ENCODE measurements at regions not wholly inside any gene's neighbourhood (a gene's known extent, or its start where the extent isn't known, plus 50 kb on each side); places are given as distances from the start of the nearest gene placed in this dataset.

- H3K27me3 ChIP-seq (replicated peaks; ENCODE audit: control insufficient read depth, insufficient read depth, low read length), result no peaks in the 10 kb centered on the region
- H3K36me3 ChIP-seq (ENCODE audit: control insufficient read depth, insufficient read depth, low read length, severe bottlenecking), result no peaks in the 10 kb centered on the region
- no peak for DNase-seq (ENCODE audit: low read depth)
- no peak overlapping the region for H3K4me3 ChIP-seq (ENCODE audit: low read length)
- H3K9me3 ChIP-seq (ENCODE audit: control insufficient read depth, low read length), result no peaks in the 10 kb centered on the region
- no peaks in the 10 kb centered on the region for H3K4me1 ChIP-seq (ENCODE audit: control insufficient read depth, insufficient read depth, low read length)
- H3K9ac ChIP-seq (ENCODE audit: low read length), result no peak overlapping the region
These were observed 219.0 kb upstream of the ONECUT1 start for GRCh38 chr15:53009093-53009492.

GRCh38 chr15:53000409-53000808, 210.3 kb upstream of the ONECUT1 start:
- Histone ChIP-seq H3K36me3 (ENCODE audit: control insufficient read depth, insufficient read depth, low read length, severe bottlenecking) (no peaks in the 10 kb centered on the region), H3K9ac (ENCODE audit: low read length) (no peak overlapping the region), H3K4me1 (ENCODE audit: control insufficient read depth, insufficient read depth, low read length) (no peaks in the 10 kb centered on the region), H3K9me3 (ENCODE audit: control insufficient read depth, low read length) (no peaks in the 10 kb centered on the region), H3K4me3 (ENCODE audit: low read length) (no peak overlapping the region), H3K27me3 (replicated peaks; ENCODE audit: control insufficient read depth, insufficient read depth, low read length) (no peaks in the 10 kb centered on the region)
- DNase-seq (ENCODE audit: low read depth), result no peak

GRCh38 chr15:52997123-52997522, 207.0 kb upstream of the ONECUT1 start:
- H3K9me3 ChIP-seq (ENCODE audit: control insufficient read depth, low read length), result peaks cover 15% of the 10 kb centered on the region
- no peak overlapping the region for H3K4me3 ChIP-seq (ENCODE audit: low read length)
- no peaks in the 10 kb centered on the region for H3K36me3 ChIP-seq (ENCODE audit: control insufficient read depth, insufficient read depth, low read length, severe bottlenecking)
- DNase-seq (ENCODE audit: low read depth), result no peak
- H3K27me3 ChIP-seq (replicated peaks; ENCODE audit: control insufficient read depth, insufficient read depth, low read length), result no peaks in the 10 kb centered on the region
- no peaks in the 10 kb centered on the region for H3K4me1 ChIP-seq (ENCODE audit: control insufficient read depth, insufficient read depth, low read length)
- H3K9ac ChIP-seq (ENCODE audit: low read length), result no peak overlapping the region

- no peak for DNase-seq (ENCODE audit: low read depth)
- no peak overlapping the region for H3K4me3 ChIP-seq (ENCODE audit: low read length)
- no peak overlapping the region for H3K9ac ChIP-seq (ENCODE audit: low read length)
- H3K27me3 ChIP-seq (replicated peaks; ENCODE audit: control insufficient read depth, insufficient read depth, low read length), result no peaks in the 10 kb centered on the region
- H3K36me3 ChIP-seq (ENCODE audit: control insufficient read depth, insufficient read depth, low read length, severe bottlenecking), result no peaks in the 10 kb centered on the region
- H3K4me1 ChIP-seq (ENCODE audit: control insufficient read depth, insufficient read depth, low read length), result no peaks in the 10 kb centered on the region
- H3K9me3 ChIP-seq (ENCODE audit: control insufficient read depth, low read length), result peaks cover 15% of the 10 kb centered on the region
These were observed 204.2 kb upstream of the ONECUT1 start for GRCh38 chr15:52994290-52994689.

GRCh38 chr15:52984507-52984906, 194.4 kb upstream of the ONECUT1 start:
- H3K9ac ChIP-seq (ENCODE audit: low read length), result no peak overlapping the region
- H3K36me3 ChIP-seq (ENCODE audit: control insufficient read depth, insufficient read depth, low read length, severe bottlenecking), result no peaks in the 10 kb centered on the region
- no peak for DNase-seq (ENCODE audit: low read depth)
- no peaks in the 10 kb centered on the region for H3K9me3 ChIP-seq (ENCODE audit: control insufficient read depth, low read length)
- H3K4me1 ChIP-seq (ENCODE audit: control insufficient read depth, insufficient read depth, low read length), result no peaks in the 10 kb centered on the region
- H3K4me3 ChIP-seq (ENCODE audit: low read length), result no peak overlapping the region
- no peaks in the 10 kb centered on the region for H3K27me3 ChIP-seq (replicated peaks; ENCODE audit: control insufficient read depth, insufficient read depth, low read length)

- H3K9me3 ChIP-seq (ENCODE audit: control insufficient read depth, low read length), result no peaks in the 10 kb centered on the region
- H3K4me1 ChIP-seq (ENCODE audit: control insufficient read depth, insufficient read depth, low read length), result no peaks in the 10 kb centered on the region
- H3K4me3 ChIP-seq (ENCODE audit: low read length), result no peak overlapping the region
- no peak overlapping the region for H3K9ac ChIP-seq (ENCODE audit: low read length)
- DNase-seq (ENCODE audit: low read depth), result no peak
- no peaks in the 10 kb centered on the region for H3K27me3 ChIP-seq (replicated peaks; ENCODE audit: control insufficient read depth, insufficient read depth, low read length)
- H3K36me3 ChIP-seq (ENCODE audit: control insufficient read depth, insufficient read depth, low read length, severe bottlenecking), result no peaks in the 10 kb centered on the region
These were observed 190.3 kb upstream of the ONECUT1 start for GRCh38 chr15:52980446-52980845.

- Histone ChIP-seq H3K9ac (ENCODE audit: low read length) (no peak overlapping the region), H3K9me3 (ENCODE audit: control insufficient read depth, low read length) (no peaks in the 10 kb centered on the region)
These were observed 186.5 kb upstream of the ONECUT1 start for GRCh38 chr15:52976516-52977075.

GRCh38 chr15:52975941-52976449, 185.9 kb upstream of the ONECUT1 start:
- Histone ChIP-seq H3K4me3 (ENCODE audit: low read length) (no peak overlapping the region), H3K4me1 (ENCODE audit: control insufficient read depth, insufficient read depth, low read length) (no peaks in the 10 kb centered on the region), H3K36me3 (ENCODE audit: control insufficient read depth, insufficient read depth, low read length, severe bottlenecking) (no peaks in the 10 kb centered on the region), H3K27me3 (replicated peaks; ENCODE audit: control insufficient read depth, insufficient read depth, low read length) (no peaks in the 10 kb centered on the region), H3K9ac (ENCODE audit: low read length) (no peak overlapping the region), H3K9me3 (ENCODE audit: control insufficient read depth, low read length) (no peaks in the 10 kb centered on the region)
- no peak for DNase-seq (ENCODE audit: low read depth)

More at GRCh38 chr15:52976516-52977075, 186.5 kb upstream of the ONECUT1 start:
- Histone ChIP-seq H3K4me1 (ENCODE audit: control insufficient read depth, insufficient read depth, low read length) (no peaks in the 10 kb centered on the region), H3K27me3 (replicated peaks; ENCODE audit: control insufficient read depth, insufficient read depth, low read length) (no peaks in the 10 kb centered on the region), H3K4me3 (ENCODE audit: low read length) (no peak overlapping the region), H3K36me3 (ENCODE audit: control insufficient read depth, insufficient read depth, low read length, severe bottlenecking) (no peaks in the 10 kb centered on the region)
- DNase-seq (ENCODE audit: low read depth), result no peak

GRCh38 chr15:52963865-52964264, 173.7 kb upstream of the ONECUT1 start:
- no peaks in the 10 kb centered on the region for H3K9me3 ChIP-seq (ENCODE audit: control insufficient read depth, low read length)
- H3K9ac ChIP-seq (ENCODE audit: low read length), result no peak overlapping the region
- no peak overlapping the region for H3K4me3 ChIP-seq (ENCODE audit: low read length)
- H3K36me3 ChIP-seq (ENCODE audit: control insufficient read depth, insufficient read depth, low read length, severe bottlenecking), result no peaks in the 10 kb centered on the region
- H3K27me3 ChIP-seq (replicated peaks; ENCODE audit: control insufficient read depth, insufficient read depth, low read length), result no peaks in the 10 kb centered on the region
- H3K4me1 ChIP-seq (ENCODE audit: control insufficient read depth, insufficient read depth, low read length), result no peaks in the 10 kb centered on the region
- DNase-seq (ENCODE audit: low read depth), result no peak

GRCh38 chr15:52960283-52960682, 170.1 kb upstream of the ONECUT1 start:
- Histone ChIP-seq H3K36me3 (ENCODE audit: control insufficient read depth, insufficient read depth, low read length, severe bottlenecking) (no peaks in the 10 kb centered on the region), H3K9ac (ENCODE audit: low read length) (no peak overlapping the region), H3K4me3 (ENCODE audit: low read length) (no peak overlapping the region), H3K9me3 (ENCODE audit: control insufficient read depth, low read length) (no peaks in the 10 kb centered on the region), H3K27me3 (replicated peaks; ENCODE audit: control insufficient read depth, insufficient read depth, low read length) (no peaks in the 10 kb centered on the region), H3K4me1 (ENCODE audit: control insufficient read depth, insufficient read depth, low read length) (no peaks in the 10 kb centered on the region)
- no peak for DNase-seq (ENCODE audit: low read depth)

GRCh38 chr15:52943746-52944145, 153.6 kb upstream of the ONECUT1 start:
- no peaks in the 10 kb centered on the region for H3K27me3 ChIP-seq (replicated peaks; ENCODE audit: control insufficient read depth, insufficient read depth, low read length)
- H3K4me3 ChIP-seq (ENCODE audit: low read length), result no peak overlapping the region
- no peaks in the 10 kb centered on the region for H3K4me1 ChIP-seq (ENCODE audit: control insufficient read depth, insufficient read depth, low read length)
- H3K9ac ChIP-seq (ENCODE audit: low read length), result no peak overlapping the region
- DNase-seq (ENCODE audit: low read depth), result no peak
- no peaks in the 10 kb centered on the region for H3K36me3 ChIP-seq (ENCODE audit: control insufficient read depth, insufficient read depth, low read length, severe bottlenecking)
- H3K9me3 ChIP-seq (ENCODE audit: control insufficient read depth, low read length), result no peaks in the 10 kb centered on the region

GRCh38 chr15:52936489-52936888, 146.4 kb upstream of the ONECUT1 start:
- no peak for DNase-seq (ENCODE audit: low read depth)
- Histone ChIP-seq H3K4me1 (ENCODE audit: control insufficient read depth, insufficient read depth, low read length) (no peaks in the 10 kb centered on the region), H3K9me3 (ENCODE audit: control insufficient read depth, low read length) (no peaks in the 10 kb centered on the region), H3K4me3 (ENCODE audit: low read length) (no peak overlapping the region), H3K36me3 (ENCODE audit: control insufficient read depth, insufficient read depth, low read length, severe bottlenecking) (no peaks in the 10 kb centered on the region), H3K9ac (ENCODE audit: low read length) (no peak overlapping the region), H3K27me3 (replicated peaks; ENCODE audit: control insufficient read depth, insufficient read depth, low read length) (no peaks in the 10 kb centered on the region)

Data from adipocyte (in vitro differentiated cells).